GM12878 (cell line): ENCODE measurements at regions not wholly inside any gene's neighbourhood (a gene's known extent, or its start where the extent isn't known, plus 50 kb on each side); places are given as distances from the start of the nearest gene placed in this dataset.

Experiments
- CBX5 ChIP-seq: sonication (generic); IDR thresholded peaks from 2 replicates; pipeline ENCODE4 v1.6.1; 2016; ENCODE audit warnings: low read depth, moderate library complexity, mild to moderate bottlenecking, inconsistent platforms
- CHD2 ChIP-seq: IDR thresholded peaks from 2 replicates; pipeline ENCODE4 v1.6.1; 2011; ENCODE audit warnings: low read depth, low read length, improper control_type of control experiment, borderline replicate concordance
- CTCF ChIP-seq, 3 experiments: IDR thresholded peaks in 2 of 3; conservative IDR thresholded peaks in 1 of 3; 2 replicates each; pipeline ENCODE4 v1.5.1; 2011; ENCODE audit warnings: low read depth in 3 of 3, low read length in 3 of 3, mild to moderate bottlenecking in 3 of 3, control low read depth in 2 of 3, moderate library complexity in 2 of 3, inconsistent platforms in 1 of 3, mixed read lengths in 1 of 3; ENCODE audit not compliant: control insufficient read depth in 2 of 3, insufficient read depth in 1 of 3; ENCODE audit errors: extremely low read depth in 1 of 3
- HSF1 ChIP-seq: fragments of 150-350 bp; IDR thresholded peaks from 2 replicates; pipeline ENCODE4 v1.6.1; 2014; ENCODE audit warnings: mild to moderate bottlenecking, low read depth, low read length
- IKZF2 ChIP-seq, 2 experiments: fragments of 450-650 bp; IDR thresholded peaks; 2 replicates each; pipeline ENCODE4 v1.6.1; 2017; ENCODE audit warnings: mild to moderate bottlenecking in 2 of 2, moderate library complexity in 2 of 2
- IRF5 ChIP-seq: fragments of 450-650 bp; IDR thresholded peaks from 2 replicates; pipeline ENCODE4 v1.6.1; 2017; ENCODE audit warnings: borderline replicate concordance
- MAX ChIP-seq: IDR thresholded peaks from 2 replicates; pipeline ENCODE4 v1.6.1; 2012; ENCODE audit warnings: low read depth, low read length, improper control_type of control experiment
- MLLT1 ChIP-seq: fragments of 450-650 bp; IDR thresholded peaks from 2 replicates; pipeline ENCODE4 v1.6.1; 2016; ENCODE audit warnings: mild to moderate bottlenecking
- MYC ChIP-seq: IDR thresholded peaks from 2 replicates; pipeline ENCODE4 v1.6.1; 2011; ENCODE audit warnings: mild to moderate bottlenecking, low read length, moderate library complexity, inconsistent platforms; ENCODE audit not compliant: insufficient read depth, insufficient replicate concordance, insufficient read length, severe bottlenecking
- NBN ChIP-seq: fragments of 450-650 bp; IDR thresholded peaks from 2 replicates; pipeline ENCODE4 v1.6.1; 2016
- NR2C1 ChIP-seq: fragments of 450-650 bp; IDR thresholded peaks from 2 replicates; pipeline ENCODE4 v1.6.1; 2017; ENCODE audit warnings: antibody characterized with exemption, mild to moderate bottlenecking, moderate library complexity
- NR2F1 ChIP-seq: fragments of 450-650 bp; conservative IDR thresholded peaks from 2 replicates; pipeline ENCODE4 v1.6.1; 2017; ENCODE audit warnings: mild to moderate bottlenecking
- POLR2A ChIP-seq: IDR thresholded peaks from 2 replicates; pipeline ENCODE4 v1.6.1; 2011; ENCODE audit warnings: low read depth, mild to moderate bottlenecking, low read length
- PRDM15 ChIP-seq: fragments of 450-650 bp; formaldehyde crosslinking; IDR thresholded peaks from 2 replicates; pipeline ENCODE4 v1.4.0; 2020; ENCODE audit warnings: mild to moderate bottlenecking, moderate library complexity
- RAD21 ChIP-seq: IDR thresholded peaks from 2 replicates; pipeline ENCODE4 v1.6.1; 2011; ENCODE audit warnings: mild to moderate bottlenecking, low read depth, low read length, moderate library complexity; ENCODE audit not compliant: insufficient read depth
- SUZ12 ChIP-seq: fragments of 200-600 bp; sonication (generic); IDR thresholded peaks from one replicate; pipeline ENCODE4 v1.6.1; 2018; ENCODE audit warnings: antibody characterized with exemption, mild to moderate bottlenecking; ENCODE audit not compliant: unreplicated experiment
- YBX1 ChIP-seq: fragments of 450-650 bp; IDR thresholded peaks from 2 replicates; pipeline ENCODE4 v1.6.1; 2016; ENCODE audit warnings: antibody characterized with exemption

GRCh38 chr3:5428607-5429516 is 241.4 kb downstream of the EDEM1 start (continued):
- TF ChIP-seq HSF1 (no peak), MYC (no peak), IRF5 (no peak), NBN (no peak), NR2F1 (no peak; the same call in 1 of the 2 replicates), CBX5 (no peak), MLLT1 (no peak), POLR2A (no peak), CHD2 (peak; percentile 17; the same call in 1 of the 2 replicates), PRDM15 (CRISPR knock-in tag) (no peak), YBX1 (no peak), MAX (no peak), CTCF (IDR thresholded peaks at IDR 0.05 in 2 of 3, conservative IDR thresholded peaks at IDR 0.05 in 1 of 3; ENCODE audit: control insufficient read depth in 2 of 3, extremely low read depth in 1 of 3, insufficient read depth in 1 of 3, low read depth in 3 of 3, low read length in 3 of 3) (no peak), NR2C1 (no peak), IKZF2 (IDR thresholded peaks at IDR 0.05) (peak; percentile 17 to 34; a peak in 1 of 4 replicates), RAD21 (no peak), SUZ12 (no peak)
